Ovary (tissue), 7 donors: ENCODE measurements at regions not wholly inside any gene's neighbourhood (a gene's known extent, or its start where the extent isn't known, plus 50 kb on each side); places are given as distances from the start of the nearest gene placed in this dataset.

Experiments
- DNase-seq, 5 donors: peaks; one replicate each; pipeline ENCODE4 v3.0.0-alpha.2; 2019 to 2020
- H3K27ac ChIP-seq, 2 donors: fragments of 200-600 bp; one replicate each; pipeline versions ENCODE4 v1.5.1 to v1.8.0; 2019 to 2022
- H3K27me3 ChIP-seq: fragments of 200-600 bp; one replicate; pipeline ENCODE4 v1.8.0; 2022
- H3K36me3 ChIP-seq: fragments of 200-600 bp; sonication (generic); one replicate; pipeline ENCODE4 v1.5.1; 2019
- H3K4me1 ChIP-seq: one replicate; pipeline ENCODE4 v1.8.1; 2013; ENCODE audit warnings: mild to moderate bottlenecking, moderate library complexity; ENCODE audit not compliant: insufficient read depth
- H3K4me3 ChIP-seq: fragments of 200-600 bp; sonication (generic); one replicate; pipeline ENCODE4 v1.5.1; 2017
- H3K9me3 ChIP-seq, 2 donors: fragments of 200-600 bp in 1 of 2; sonication (generic) in 1 of 2; one replicate each; pipeline versions ENCODE4 v1.5.1 to v1.8.1; 2013 to 2019; ENCODE audit warnings: mild to moderate bottlenecking in 1 of 2, moderate library complexity in 1 of 2
- CTCF ChIP-seq, 3 donors: fragments of 450-650 bp in 2 of 3; fragments of 200-600 bp in 1 of 3; IDR thresholded peaks; one replicate each; pipeline versions ENCODE4 v1.5.1 to v1.8.0; 2016 to 2022; ENCODE audit warnings: antibody characterized with exemption in 3 of 3, mild to moderate bottlenecking in 1 of 3
- EP300 ChIP-seq: sonication (generic); formaldehyde crosslinking; IDR thresholded peaks from one replicate; pipeline ENCODE4 v1.6.1; 2017; ENCODE audit warnings: antibody characterized with exemption
- POLR2A ChIP-seq: fragments of 450-650 bp; IDR thresholded peaks from one replicate; pipeline ENCODE4 v1.6.1; 2017; ENCODE audit warnings: antibody characterized with exemption, mild to moderate bottlenecking, moderate library complexity
- WGBS, 3 donors: extraction: QIAGEN DNeasy Blood & Tissue Kit in 1 of 3; methylation state at CpG; one replicate each; pipeline versions ENCODE4 v1.1.5 to v1.1.7; 2013 to 2017; 5-methylcytosine and 5-hydroxymethylcytosine counted together
- intact Hi-C, 4 donors: fragments of 100-400 bp; cut with DNase I; formaldehyde crosslinking; loops; one replicate each; pipeline versions ENCODE4 v1.11.0 to v1.15.1; 2022 to 2023
- donor health status: DM: no; HTN: no; CAD: no; lungs with moderate emphysema.
- donor health status: DM: no; HTN: no; CAD: no.
- donor health status: Bipolar disorder and iron deficiency.
- donor health status: DM: no; HTN: no; CAD: no.
- donor health status: DM: yes; HTN: yes; CAD: no.

- Histone ChIP-seq H3K36me3 (no peaks in the 10 kb centered on the region), H3K27ac (no peak overlapping the region), H3K9me3 (no peaks in the 10 kb centered on the region), H3K4me3 (no peak overlapping the region), H3K4me1 (no peaks in the 10 kb centered on the region), H3K27me3 (no peaks in the 10 kb centered on the region)
- DNase-seq, result no peak
- intact Hi-C loops, result no loop called here
- TF ChIP-seq CTCF (IDR thresholded peaks at IDR 0.05) (no peak), EP300 (no peak)
- WGBS, 3 donors, result 61 to 74% (median 63%) methylated on average over 5 of the region's 5 CpGs
Observed at GRCh38 chr11:11755871-11756270, 85.9 kb upstream of the USP47 start.

GRCh38 chr11:11752679-11753078 lies 89.1 kb upstream of the USP47 start:
- H3K4me3 ChIP-seq, result no peak overlapping the region
- TF ChIP-seq CTCF (IDR thresholded peaks at IDR 0.05) (no peak), EP300 (no peak), POLR2A (no peak)
- no peaks in the 10 kb centered on the region for H3K36me3 ChIP-seq
- intact Hi-C loops, result no loop called here
- H3K4me1 ChIP-seq, result no peaks in the 10 kb centered on the region
- DNase-seq, result no peak
- no peaks in the 10 kb centered on the region for H3K27me3 ChIP-seq
- no peak overlapping the region for H3K27ac ChIP-seq
- H3K9me3 ChIP-seq, result no peaks in the 10 kb centered on the region
- 84 to 88% (median 86%) methylated on average over 3 of the region's 3 CpGs for WGBS, 3 donors

GRCh38 chr11:11750017-11750878 lies 91.5 kb upstream of the USP47 start:
- WGBS, 3 donors, result 91 to 97% (median 96%) methylated on average over 2 of the region's 2 CpGs
- Histone ChIP-seq H3K27me3 (no peaks in the 10 kb centered on the region), H3K27ac (no peak overlapping the region), H3K4me3 (no peak overlapping the region), H3K4me1 (no peaks in the 10 kb centered on the region), H3K36me3 (no peaks in the 10 kb centered on the region), H3K9me3 (no peaks in the 10 kb centered on the region)
- DNase-seq, result no peak
- intact Hi-C loops, result no loop called here
- no peak for TF ChIP-seq EP300
- TF ChIP-seq CTCF (IDR thresholded peaks at IDR 0.05), result no peak
- no peak for TF ChIP-seq POLR2A

- H3K27ac ChIP-seq, result no peak overlapping the region
- intact Hi-C loops, result no loop called here
- DNase-seq, result no peak
- no peak overlapping the region for H3K4me3 ChIP-seq
- TF ChIP-seq EP300 (no peak), POLR2A (no peak), CTCF (IDR thresholded peaks at IDR 0.05) (no peak)
- H3K4me1 ChIP-seq, result no peaks in the 10 kb centered on the region
- H3K9me3 ChIP-seq, result no peaks in the 10 kb centered on the region
- 81 to 85% (median 84%) methylated on average over 4 of the region's 4 CpGs for WGBS, 3 donors
- no peaks in the 10 kb centered on the region for H3K27me3 ChIP-seq
- no peaks in the 10 kb centered on the region for H3K36me3 ChIP-seq
Observed at GRCh38 chr11:11748706-11749365, 92.9 kb upstream of the USP47 start.
